Upper lobe of left lung (tissue), 6 donors: ENCODE measurements at regions not wholly inside any gene's neighbourhood (a gene's known extent, or its start where the extent isn't known, plus 50 kb on each side); places are given as distances from the start of the nearest gene placed in this dataset.
"Not testable (repeated sequence)": the region's sequence is repeated elsewhere in the genome, so short reads cannot be mapped to it uniquely, and the experiment has no call there.

Experiments used
- ATAC-seq, 2 donors: fragments of 200-7000 bp; cut with Tn5 transposase; one replicate each; pipeline ENCODE4 v1.9.1; 2022; ENCODE audit warnings: mild to moderate bottlenecking in 2 of 2, moderate library complexity in 2 of 2; ENCODE audit not compliant: low FRiP score in 2 of 2
- DNase-seq, 2 donors: peaks; one replicate each; pipeline ENCODE4 v3.0.0-alpha.2; 2019 to 2020
- H3K27ac ChIP-seq, 4 donors: fragments of 200-600 bp; sonication (generic); one replicate each; pipeline ENCODE4 v1.5.1; 2016 to 2019
- H3K27me3 ChIP-seq, 4 donors: fragments of 200-600 bp; sonication (generic); one replicate each; pipeline ENCODE4 v1.5.1; 2017 to 2019
- H3K36me3 ChIP-seq, 4 donors: fragments of 200-600 bp; sonication (generic); one replicate each; pipeline ENCODE4 v1.5.1; 2016 to 2019
- H3K4me1 ChIP-seq, 4 donors: fragments of 200-600 bp; sonication (generic); one replicate each; pipeline ENCODE4 v1.5.1; 2018 to 2019
- H3K4me3 ChIP-seq, 4 donors: fragments of 200-600 bp; sonication (generic); one replicate each; pipeline ENCODE4 v1.5.1; 2017 to 2019; ENCODE audit warnings: mild to moderate bottlenecking in 2 of 4, moderate library complexity in 1 of 4
- H3K9me3 ChIP-seq, 4 donors: fragments of 200-600 bp; sonication (generic); one replicate each; pipeline ENCODE4 v1.5.1; 2018 to 2019
- EP300 ChIP-seq, 4 donors: sonication (generic); formaldehyde crosslinking; IDR thresholded peaks; one replicate each; pipeline ENCODE4 v1.5.1; 2017; ENCODE audit warnings: antibody characterized with exemption in 4 of 4, control low read depth in 2 of 4
- POLR2A ChIP-seq, 4 donors: fragments of 450-650 bp; IDR thresholded peaks; one replicate each; pipeline ENCODE4 v1.5.1; 2016 to 2017; ENCODE audit warnings: antibody characterized with exemption in 4 of 4, mild to moderate bottlenecking in 2 of 4
- POLR2AphosphoS5 ChIP-seq, 2 donors: sonication (generic); formaldehyde crosslinking; IDR thresholded peaks; one replicate each; pipeline ENCODE4 v1.5.1; 2017; ENCODE audit warnings: antibody characterized with exemption in 2 of 2
- WGBS, 2 donors: methylation state at CpG; one replicate each; pipeline ENCODE4 v1.1.5; 2017 to 2018; 5-methylcytosine and 5-hydroxymethylcytosine counted together
- TF ChIP-seq, protein P1 (sequence below), 6 experiments: fragments of 450-650 bp in 4 of 6; fragments of 200-600 bp in 2 of 6; sonication (generic) in 2 of 6; IDR thresholded peaks; one replicate each; pipeline ENCODE4 v1.5.1; 2016 to 2019; ENCODE audit warnings: antibody characterized with exemption in 6 of 6
- donor health status: DM: no; HTN: no; CAD: no; lungs with moderate emphysema.
- donor health status: DM: no; HTN: yes; CAD: no; lungs with severe emphysema.

DNA sequence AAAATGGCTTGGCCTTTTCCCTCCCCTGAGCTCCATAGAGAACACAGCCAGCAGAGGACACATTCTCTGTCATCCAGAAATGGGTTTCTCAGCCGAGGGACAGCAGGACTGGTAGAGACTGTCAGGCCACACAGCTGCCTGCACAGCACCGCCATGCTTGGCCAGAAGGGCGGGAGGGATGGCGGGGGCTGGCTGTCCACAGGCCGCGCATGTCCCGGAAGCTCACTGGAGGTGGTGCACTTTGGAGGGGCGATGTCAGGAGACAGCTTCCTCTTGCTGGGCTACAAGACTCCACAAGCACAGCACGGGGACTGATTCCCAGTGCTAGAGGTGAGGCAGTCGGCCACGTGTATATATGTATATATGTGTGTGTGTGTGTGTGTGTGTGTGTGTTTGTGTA lies 125.3 kb downstream of the GOLGA6L4 start:
- not testable (repeated sequence) for H3K27ac ChIP-seq, H3K9me3 ChIP-seq, DNase-seq, H3K36me3 ChIP-seq, H3K4me3 ChIP-seq, ATAC-seq, H3K27me3 ChIP-seq, H3K4me1 ChIP-seq
- WGBS, 2 donors = no CpG with 5 or more reads among the region's 11 CpGs

- not testable (repeated sequence) for H3K4me3 ChIP-seq, H3K27ac ChIP-seq, H3K4me1 ChIP-seq, H3K36me3 ChIP-seq, DNase-seq, ATAC-seq, H3K9me3 ChIP-seq, H3K27me3 ChIP-seq
Measured at GRCh38 chr15:84384421-84384820, 148.8 kb downstream of the GOLGA6L4 start.

DNA sequence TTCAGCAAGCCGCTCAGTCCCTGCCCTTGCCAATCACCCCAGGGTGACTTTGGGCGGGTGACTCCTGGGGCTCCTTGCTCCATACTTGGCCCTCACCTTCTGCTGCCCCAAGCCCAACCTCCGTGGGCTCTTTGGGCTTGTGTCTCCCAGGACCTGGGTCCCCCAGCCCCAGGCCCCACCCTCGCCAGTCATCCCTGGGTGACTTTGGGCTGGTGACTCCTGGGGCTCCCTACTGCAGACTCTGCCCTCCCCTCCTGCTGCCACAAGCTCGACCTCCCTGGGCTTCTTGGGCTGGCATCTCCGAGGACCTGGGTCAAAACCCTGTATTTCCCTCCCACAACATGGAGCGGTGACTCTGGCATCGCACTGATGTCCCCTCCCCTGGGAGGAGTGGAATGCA lies 151.5 kb downstream of the GOLGA6L4 start:
- peak in 1 of 2 donors; percentile 51 for DNase-seq

GRCh38 chr15:84388201-84388600 lies 152.6 kb downstream of the GOLGA6L4 start:
- not testable (repeated sequence) for H3K36me3 ChIP-seq, H3K27ac ChIP-seq, H3K27me3 ChIP-seq, ATAC-seq, DNase-seq, H3K4me1 ChIP-seq, H3K4me3 ChIP-seq, H3K9me3 ChIP-seq
- 91 to 100% methylated on average over 1 of the region's 1 CpG for WGBS, 2 donors

More for the DNA sequence above, 151.5 kb downstream of the GOLGA6L4 start:
- H3K4me1 ChIP-seq = no peaks in the 10 kb centered on the region
- WGBS, 2 donors = 57 to 66% methylated on average over 5 to 8 of the region's 8 CpGs
- H3K9me3 ChIP-seq = no peaks in the 10 kb centered on the region
- no peak overlapping the region for H3K4me3 ChIP-seq
- H3K27ac ChIP-seq = no peak overlapping the region
- TF ChIP-seq POLR2AphosphoS5 (IDR thresholded peaks at IDR 0.05) = no peak
- no peak for TF ChIP-seq EP300 (IDR thresholded peaks at IDR 0.05)
- TF ChIP-seq, protein P1, sequence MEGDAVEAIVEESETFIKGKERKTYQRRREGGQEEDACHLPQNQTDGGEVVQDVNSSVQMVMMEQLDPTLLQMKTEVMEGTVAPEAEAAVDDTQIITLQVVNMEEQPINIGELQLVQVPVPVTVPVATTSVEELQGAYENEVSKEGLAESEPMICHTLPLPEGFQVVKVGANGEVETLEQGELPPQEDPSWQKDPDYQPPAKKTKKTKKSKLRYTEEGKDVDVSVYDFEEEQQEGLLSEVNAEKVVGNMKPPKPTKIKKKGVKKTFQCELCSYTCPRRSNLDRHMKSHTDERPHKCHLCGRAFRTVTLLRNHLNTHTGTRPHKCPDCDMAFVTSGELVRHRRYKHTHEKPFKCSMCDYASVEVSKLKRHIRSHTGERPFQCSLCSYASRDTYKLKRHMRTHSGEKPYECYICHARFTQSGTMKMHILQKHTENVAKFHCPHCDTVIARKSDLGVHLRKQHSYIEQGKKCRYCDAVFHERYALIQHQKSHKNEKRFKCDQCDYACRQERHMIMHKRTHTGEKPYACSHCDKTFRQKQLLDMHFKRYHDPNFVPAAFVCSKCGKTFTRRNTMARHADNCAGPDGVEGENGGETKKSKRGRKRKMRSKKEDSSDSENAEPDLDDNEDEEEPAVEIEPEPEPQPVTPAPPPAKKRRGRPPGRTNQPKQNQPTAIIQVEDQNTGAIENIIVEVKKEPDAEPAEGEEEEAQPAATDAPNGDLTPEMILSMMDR (IDR thresholded peaks at IDR 0.05) = no peak
- no peak for TF ChIP-seq POLR2A (IDR thresholded peaks at IDR 0.05)
- H3K27me3 ChIP-seq = no peaks in the 10 kb centered on the region
- H3K36me3 ChIP-seq = no peaks in the 10 kb centered on the region
- no peak for ATAC-seq

GRCh38 chr15:84388638-84389037 lies 153.1 kb downstream of the GOLGA6L4 start:
- ATAC-seq, DNase-seq: not testable (repeated sequence)
- 23 to 33% methylated on average over 1 of the region's 2 CpGs for WGBS, 2 donors

DNA sequence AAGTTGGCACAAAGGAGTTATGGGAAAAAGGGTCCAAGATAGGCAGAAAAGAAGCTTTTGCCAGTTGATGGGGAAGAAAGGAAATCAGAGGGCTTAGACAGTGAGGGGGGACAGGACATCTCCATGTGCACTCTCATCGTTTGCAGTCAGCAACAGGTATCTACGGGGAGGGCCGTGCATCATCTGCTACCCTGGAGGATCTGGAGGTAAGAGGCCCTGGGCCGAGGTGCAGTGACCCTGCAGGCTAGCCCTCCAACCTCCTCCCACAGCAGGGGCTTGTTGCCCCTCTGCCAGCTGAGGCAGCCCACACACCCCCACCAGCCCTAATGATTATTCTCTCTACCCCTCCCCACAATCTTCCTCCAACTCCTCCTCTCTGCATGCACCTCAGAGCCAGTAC lies 154.8 kb downstream of the GOLGA6L4 start:
- DNase-seq, H3K4me1 ChIP-seq, H3K27me3 ChIP-seq, ATAC-seq, H3K4me3 ChIP-seq, H3K9me3 ChIP-seq, H3K27ac ChIP-seq, H3K36me3 ChIP-seq: not testable (repeated sequence)
- WGBS, 2 donors = 66 to 85% methylated on average over 4 of the region's 4 CpGs

More at GRCh38 chr15:84388638-84389037, 153.1 kb downstream of the GOLGA6L4 start:
- H3K9me3 ChIP-seq, H3K27me3 ChIP-seq, H3K4me3 ChIP-seq, H3K36me3 ChIP-seq, H3K27ac ChIP-seq, H3K4me1 ChIP-seq: not testable (repeated sequence)

GRCh38 chr15:84391191-84391590 lies 155.6 kb downstream of the GOLGA6L4 start:
- 65 to 73% methylated on average over 2 to 3 of the region's 3 CpGs for WGBS, 2 donors
- Histone ChIP-seq H3K27me3 (no peaks in the 10 kb centered on the region), H3K9me3 (no peaks in the 10 kb centered on the region), H3K36me3 (no peaks in the 10 kb centered on the region), H3K27ac (no peak overlapping the region), H3K4me3 (no peak overlapping the region), H3K4me1 (no peaks in the 10 kb centered on the region)
- no peak for TF ChIP-seq EP300 (IDR thresholded peaks at IDR 0.05)
- no peak for TF ChIP-seq POLR2A (IDR thresholded peaks at IDR 0.05)
- no peak for TF ChIP-seq POLR2AphosphoS5 (IDR thresholded peaks at IDR 0.05)
- no peak for DNase-seq
- ATAC-seq = no peak

DNA sequence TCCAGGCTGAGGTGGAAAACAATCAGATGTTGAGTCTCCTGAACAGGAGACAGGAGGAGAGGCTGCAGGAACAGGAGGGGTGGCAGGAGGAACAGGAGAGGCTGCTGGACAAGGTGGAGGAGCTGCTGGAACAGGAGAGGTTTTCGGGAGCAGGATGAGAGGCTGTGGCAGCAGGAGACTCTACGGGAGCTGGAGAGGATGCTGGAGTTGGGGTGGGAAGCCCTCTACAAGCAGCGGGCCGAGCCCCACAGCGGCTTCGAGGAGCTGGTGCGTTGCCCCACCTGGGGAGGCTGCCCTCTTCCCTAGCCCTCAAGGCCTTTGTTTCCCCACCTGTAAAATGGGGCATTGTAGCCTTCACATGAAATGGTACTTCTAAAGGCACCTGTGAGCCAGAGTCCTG lies 156.4 kb downstream of the GOLGA6L4 start:
- not testable (repeated sequence) for H3K27ac ChIP-seq, H3K36me3 ChIP-seq, H3K9me3 ChIP-seq, H3K4me1 ChIP-seq, ATAC-seq, H3K27me3 ChIP-seq, H3K4me3 ChIP-seq
- DNase-seq = peak in 1 of 2 donors; percentile 49
- WGBS, 2 donors = 84 to 92% methylated on average over 7 of the region's 7 CpGs

- H3K4me3 ChIP-seq, ATAC-seq, H3K4me1 ChIP-seq, H3K27ac ChIP-seq, H3K9me3 ChIP-seq, H3K36me3 ChIP-seq, H3K27me3 ChIP-seq: not testable (repeated sequence)
- peak in 1 of 2 donors; percentile 41 for DNase-seq
- 61 to 74% methylated on average over 4 to 5 of the region's 8 CpGs for WGBS, 2 donors
Measured at GRCh38 chr15:84393386-84393936, 157.9 kb downstream of the GOLGA6L4 start.

- not testable (repeated sequence) for H3K36me3 ChIP-seq, H3K4me1 ChIP-seq, ATAC-seq, H3K4me3 ChIP-seq, H3K27ac ChIP-seq, H3K9me3 ChIP-seq, H3K27me3 ChIP-seq, DNase-seq
- WGBS, 2 donors = 80 to 100% methylated on average over 1 to 3 of the region's 5 CpGs
Measured at GRCh38 chr15:84393966-84394365, 158.4 kb downstream of the GOLGA6L4 start.

- ATAC-seq, H3K27me3 ChIP-seq, H3K36me3 ChIP-seq, H3K4me3 ChIP-seq, H3K4me1 ChIP-seq, H3K27ac ChIP-seq, H3K9me3 ChIP-seq: not testable (repeated sequence)
- peak in 1 of 2 donors; percentile 29 for DNase-seq
- 77 to 100% methylated on average over 4 to 5 of the region's 11 CpGs for WGBS, 2 donors
Measured at GRCh38 chr15:84395384-84395783, 159.8 kb downstream of the GOLGA6L4 start.

DNA sequence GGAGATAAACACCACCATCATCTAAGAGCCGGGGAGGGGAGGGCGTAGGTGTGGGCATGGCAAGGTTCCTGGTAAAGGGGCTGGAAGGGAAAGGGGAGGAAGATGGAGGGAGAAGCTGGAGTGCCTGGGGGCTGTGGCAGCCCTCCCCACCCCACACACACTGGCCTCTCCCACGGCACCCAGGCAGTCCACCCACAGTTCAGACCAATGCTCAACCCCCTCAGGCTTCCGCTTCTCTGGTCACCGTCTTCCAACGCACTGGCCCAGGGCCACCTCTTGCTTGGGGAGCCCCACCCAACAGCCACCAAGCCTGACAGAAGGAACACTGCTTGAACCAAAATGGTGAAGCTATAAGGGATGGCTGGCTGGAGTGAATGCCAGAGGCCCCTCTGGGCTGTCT lies 160.3 kb downstream of the GOLGA6L4 start:
- not testable (repeated sequence) for H3K27ac ChIP-seq, H3K36me3 ChIP-seq, H3K27me3 ChIP-seq, H3K9me3 ChIP-seq, H3K4me3 ChIP-seq, H3K4me1 ChIP-seq, ATAC-seq
- 65 to 97% methylated on average over 4 to 6 of the region's 6 CpGs for WGBS, 2 donors
- peak in 1 of 2 donors; percentile 23 for DNase-seq
